ENCODE measurements at regions not wholly inside any gene's neighbourhood (a gene's known extent, or its start where the extent isn't known, plus 50 kb on each side); places are given as distances from the start of the nearest gene placed in this dataset.

DNA sequence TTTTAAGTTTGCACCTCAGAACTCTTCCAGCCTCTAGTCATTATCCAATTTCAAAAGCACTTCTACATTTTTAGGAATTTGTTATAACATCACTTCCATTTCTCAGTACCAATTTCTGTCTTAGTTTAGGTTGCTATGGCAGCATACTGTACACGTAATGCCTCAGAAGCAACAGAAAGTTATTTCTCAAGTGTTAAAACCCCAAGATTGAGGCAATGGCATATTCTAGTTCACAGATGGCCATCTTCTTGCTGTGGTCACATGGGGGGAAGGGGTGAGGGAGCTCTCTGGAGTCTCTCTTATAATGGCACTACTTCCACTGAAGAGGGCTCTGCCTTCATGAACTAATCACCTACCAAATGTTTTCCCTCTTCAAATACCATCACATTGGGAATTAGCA is 220.3 kb upstream of the CTSO start:
- POLR2A ChIA-PET (ENCODE audit: unreplicated experiment), result no interaction called here
- no TSS peak for BruUV-seq (replicated peaks)
- Histone ChIP-seq H3K27me3 (ENCODE audit: insufficient read depth, low read depth) (no peaks in the 10 kb centered on the region), H3K9me3 (ENCODE audit: insufficient read depth, low read depth) (no peaks in the 10 kb centered on the region), H3K27ac (no peak overlapping the region), H3K9me2 (ENCODE audit: insufficient read depth) (no peaks in the 10 kb centered on the region; the same call in 1 of the 2 replicates), H3K79me2 (ENCODE audit: low read depth) (no peaks in the 10 kb centered on the region), H3F3A (ENCODE audit: insufficient read depth, low read depth) (no peaks in the 10 kb centered on the region), H3K4me3 (no peak overlapping the region), H3K4me1 (replicated peaks; ENCODE audit: insufficient read depth) (no peaks in the 10 kb centered on the region), H3K36me3 (ENCODE audit: low read depth) (no peaks in the 10 kb centered on the region), H3K4me2 (no peak overlapping the region), H4K20me1 (ENCODE audit: insufficient read depth) (no peaks in the 10 kb centered on the region), H2AFZ (no peak overlapping the region)
- CTCF ChIA-PET, result no interaction called here
- intact Hi-C loops (cut with micrococcal nuclease; ENCODE audit: unreplicated experiment), result no loop called here
- TF ChIP-seq EZH2 (IDR thresholded peaks at IDR 0.05; ENCODE audit: low read depth), result no peak
- TF ChIP-seq, protein P1, sequence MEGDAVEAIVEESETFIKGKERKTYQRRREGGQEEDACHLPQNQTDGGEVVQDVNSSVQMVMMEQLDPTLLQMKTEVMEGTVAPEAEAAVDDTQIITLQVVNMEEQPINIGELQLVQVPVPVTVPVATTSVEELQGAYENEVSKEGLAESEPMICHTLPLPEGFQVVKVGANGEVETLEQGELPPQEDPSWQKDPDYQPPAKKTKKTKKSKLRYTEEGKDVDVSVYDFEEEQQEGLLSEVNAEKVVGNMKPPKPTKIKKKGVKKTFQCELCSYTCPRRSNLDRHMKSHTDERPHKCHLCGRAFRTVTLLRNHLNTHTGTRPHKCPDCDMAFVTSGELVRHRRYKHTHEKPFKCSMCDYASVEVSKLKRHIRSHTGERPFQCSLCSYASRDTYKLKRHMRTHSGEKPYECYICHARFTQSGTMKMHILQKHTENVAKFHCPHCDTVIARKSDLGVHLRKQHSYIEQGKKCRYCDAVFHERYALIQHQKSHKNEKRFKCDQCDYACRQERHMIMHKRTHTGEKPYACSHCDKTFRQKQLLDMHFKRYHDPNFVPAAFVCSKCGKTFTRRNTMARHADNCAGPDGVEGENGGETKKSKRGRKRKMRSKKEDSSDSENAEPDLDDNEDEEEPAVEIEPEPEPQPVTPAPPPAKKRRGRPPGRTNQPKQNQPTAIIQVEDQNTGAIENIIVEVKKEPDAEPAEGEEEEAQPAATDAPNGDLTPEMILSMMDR (conservative IDR thresholded peaks at IDR 0.05), result no peak
- no peak for DNase-seq

DNA sequence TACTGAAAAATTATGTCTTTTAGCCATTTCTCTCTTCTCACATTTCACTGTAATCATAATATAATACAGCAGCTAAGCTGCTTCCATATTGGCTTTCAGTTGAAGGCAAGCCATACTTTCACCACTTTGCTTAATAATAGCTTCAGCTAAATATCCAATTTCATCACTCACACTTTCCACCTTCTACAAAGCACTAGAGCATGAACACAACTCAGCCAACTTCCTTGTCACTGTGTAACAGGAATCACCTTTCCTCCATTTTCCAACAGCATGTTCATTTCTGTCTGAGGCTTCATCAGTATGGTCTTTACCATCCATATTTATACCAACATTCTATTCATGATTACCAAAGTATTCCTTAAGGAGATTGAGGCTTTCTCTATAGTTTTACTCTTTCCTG is 219.8 kb upstream of the CTSO start:
- intact Hi-C loops (cut with micrococcal nuclease; ENCODE audit: unreplicated experiment), result no loop called here
- Histone ChIP-seq H3K4me2 (no peak overlapping the region), H3F3A (ENCODE audit: insufficient read depth, low read depth) (no peaks in the 10 kb centered on the region), H3K36me3 (ENCODE audit: low read depth) (no peaks in the 10 kb centered on the region), H3K79me2 (ENCODE audit: low read depth) (no peaks in the 10 kb centered on the region), H3K9me2 (ENCODE audit: insufficient read depth) (no peaks in the 10 kb centered on the region; the same call in 1 of the 2 replicates), H3K9me3 (ENCODE audit: insufficient read depth, low read depth) (no peaks in the 10 kb centered on the region), H2AFZ (no peak overlapping the region), H3K4me1 (replicated peaks; ENCODE audit: insufficient read depth) (no peaks in the 10 kb centered on the region), H3K4me3 (no peak overlapping the region), H3K27me3 (ENCODE audit: insufficient read depth, low read depth) (no peaks in the 10 kb centered on the region), H3K27ac (no peak overlapping the region), H4K20me1 (ENCODE audit: insufficient read depth) (no peaks in the 10 kb centered on the region)
- BruUV-seq (replicated peaks), result no TSS peak
- POLR2A ChIA-PET (ENCODE audit: unreplicated experiment), result no interaction called here
- DNase-seq, result no peak
- TF ChIP-seq, protein P1 (conservative IDR thresholded peaks at IDR 0.05), result no peak
- TF ChIP-seq EZH2 (IDR thresholded peaks at IDR 0.05; ENCODE audit: low read depth), result no peak
- CTCF ChIA-PET, result no interaction called here

DNA sequence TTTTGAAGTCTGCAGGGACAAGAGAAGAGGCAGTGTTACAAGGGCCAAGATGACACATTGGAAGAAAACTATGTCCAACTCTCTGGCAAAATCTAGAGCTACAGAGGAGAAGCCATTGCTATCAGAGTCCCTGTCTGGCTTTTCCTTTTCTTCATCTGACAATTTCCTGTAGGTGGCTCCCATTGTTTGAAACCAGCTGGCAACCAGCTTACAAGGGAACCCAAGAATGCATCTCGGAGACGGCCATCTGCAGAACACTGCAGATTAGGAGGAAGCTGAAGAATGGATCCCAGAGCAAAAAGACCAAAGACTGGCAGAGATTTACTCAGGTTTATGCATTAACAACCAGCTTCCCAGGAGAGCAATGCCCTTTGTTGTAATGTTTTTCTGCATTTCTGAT is 216.2 kb upstream of the CTSO start:
- Histone ChIP-seq H3K9me2 (ENCODE audit: insufficient read depth) (no peaks in the 10 kb centered on the region), H3K27me3 (ENCODE audit: insufficient read depth, low read depth) (no peaks in the 10 kb centered on the region), H4K20me1 (ENCODE audit: insufficient read depth) (no peaks in the 10 kb centered on the region), H2AFZ (no peak overlapping the region), H3K4me1 (replicated peaks; ENCODE audit: insufficient read depth) (no peaks in the 10 kb centered on the region), H3K4me2 (no peak overlapping the region), H3K4me3 (no peak overlapping the region), H3K27ac (no peak overlapping the region), H3K9me3 (ENCODE audit: insufficient read depth, low read depth) (no peaks in the 10 kb centered on the region), H3K36me3 (ENCODE audit: low read depth) (no peaks in the 10 kb centered on the region), H3K79me2 (ENCODE audit: low read depth) (no peaks in the 10 kb centered on the region), H3F3A (ENCODE audit: insufficient read depth, low read depth) (no peaks in the 10 kb centered on the region)
- POLR2A ChIA-PET (ENCODE audit: unreplicated experiment), result no interaction called here
- intact Hi-C loops (cut with micrococcal nuclease; ENCODE audit: unreplicated experiment), result loop anchor here (1.0 to 10.0 kb wide), 4 partner anchors 305 to 958 kb away; no protein-coding TSS in a partner anchor
- CTCF ChIA-PET, result interaction anchor here (1.6 kb wide), 1 partner anchor 305 kb away, joined by 5 read pairs; no protein-coding TSS in a partner anchor
- DNase-seq, result no peak
- BruUV-seq (replicated peaks), result no TSS peak
- TF ChIP-seq, protein P1 (conservative IDR thresholded peaks at IDR 0.05), result no peak
- no peak for TF ChIP-seq EZH2 (IDR thresholded peaks at IDR 0.05; ENCODE audit: low read depth)
